C4-2B (cell line): ENCODE measurements at regions not wholly inside any gene's neighbourhood (a gene's known extent, or its start where the extent isn't known, plus 50 kb on each side); places are given as distances from the start of the nearest gene placed in this dataset.

ENCODE experiments used
- CTCF ChIP-seq: fragments of 450-650 bp; conservative IDR thresholded peaks from 2 replicates; pipeline ENCODE4 v1.5.1; 2017; ENCODE audit warnings: mild to moderate bottlenecking
- ZFX ChIP-seq: fragments of 450-650 bp; IDR thresholded peaks from 2 replicates; pipeline ENCODE4 v1.6.1; 2017

- no peak for TF ChIP-seq CTCF
- no peak for TF ChIP-seq ZFX
Measured at GRCh38 chr16:26197707-26198106, 505.9 kb downstream of the HS3ST4 start.
